ENCODE measurements at regions not wholly inside any gene's neighbourhood (a gene's known extent, or its start where the extent isn't known, plus 50 kb on each side); places are given as distances from the start of the nearest gene placed in this dataset.

GRCh38 chr14:25484235-25484634, 434.3 kb upstream of the STXBP6 start:
- TF ChIP-seq CTCF (conservative IDR thresholded peaks at IDR 0.05) = no peak
- Histone ChIP-seq H4K20me1 (ENCODE audit: control insufficient read depth, insufficient read depth, insufficient read length) (no peaks in the 10 kb centered on the region), H2BK5ac (ENCODE audit: insufficient read length, low read length) (no peak overlapping the region), H3K9ac (ENCODE audit: extremely low read depth, insufficient read length, low read length) (no peak overlapping the region), H3K4me1 (ENCODE audit: insufficient read depth, low read length) (no peaks in the 10 kb centered on the region), H3K9me3 (ENCODE audit: control insufficient read depth, low read depth, low read length) (no peaks in the 10 kb centered on the region), H2BK12ac (ENCODE audit: insufficient read length, low read depth, low read length) (no peak overlapping the region), H4K8ac (replicated peaks; ENCODE audit: insufficient read length, low read depth, low read length) (no peak overlapping the region), H2BK15ac (ENCODE audit: low read depth, low read length) (no peak overlapping the region), H3K23ac (ENCODE audit: insufficient read length, low read depth, low read length) (no peak overlapping the region), H2AFZ (ENCODE audit: low read length) (no peak overlapping the region), H3T11ph (ENCODE audit: low read length) (no peak overlapping the region), H2BK20ac (ENCODE audit: low read depth, low read length, poor library complexity, severe bottlenecking) (no peak overlapping the region), H2BK120ac (ENCODE audit: low read depth, low read length, poor library complexity, severe bottlenecking) (no peak overlapping the region), H3K79me2 (ENCODE audit: insufficient read depth, low read length) (no peaks in the 10 kb centered on the region), H3K14ac (ENCODE audit: insufficient read depth, low read length) (no peak overlapping the region), H3K79me1 (ENCODE audit: insufficient read depth, low read depth, low read length, poor library complexity, severe bottlenecking) (no peaks in the 10 kb centered on the region), H3K18ac (ENCODE audit: insufficient read length, low read depth, low read length) (no peak overlapping the region), H3K27ac (ENCODE audit: insufficient read length, low read depth, low read length) (no peak overlapping the region), H2AK5ac (ENCODE audit: insufficient read length, low read length) (no peak overlapping the region), H3K4ac (ENCODE audit: low read depth, low read length) (no peak overlapping the region), H3K56ac (ENCODE audit: insufficient read length, low read depth, low read length) (no peak overlapping the region), H3K4me2 (ENCODE audit: insufficient read depth, insufficient read length, low read length) (no peak overlapping the region), H4K5ac (ENCODE audit: insufficient read length, low read depth, low read length) (no peak overlapping the region), H3K27me3 (ENCODE audit: insufficient read depth, low read length) (no peaks in the 10 kb centered on the region), H4K91ac (ENCODE audit: insufficient read length, low read depth, low read length) (no peak overlapping the region), H3K23me2 (ENCODE audit: insufficient read length, low read depth, low read length, poor library complexity, severe bottlenecking) (no peaks in the 10 kb centered on the region)
- Mint-ChIP-seq H3K27ac (no peak overlapping the region), H3K36me3 (ENCODE audit: insufficient read depth in 1 of 3, low read depth in 3 of 3) (no peaks in the 10 kb centered on the region), H3K9me3 (no peaks in the 10 kb centered on the region), H3K4me1 (0 out of 4 replicates have a peak, but pooled peaks cover 0 to 3% of the 10 kb centered on the region in 2 experiments), H3K27me3 (ENCODE audit: low read depth) (no peaks in the 10 kb centered on the region), H3K4me3 (no peak overlapping the region)
- no peak for DNase-seq
- WGBS (ENCODE audit: extremely low coverage, insufficient read length, low lambda C conversion rate) = no CpG with 5 or more reads among the region's 1 CpG
